Retina (tissue), 1 donor: ENCODE measurements at regions not wholly inside any gene's neighbourhood (a gene's known extent, or its start where the extent isn't known, plus 50 kb on each side); places are given as distances from the start of the nearest gene placed in this dataset.
"Not testable (repeated sequence)": the region's sequence is repeated elsewhere in the genome, so short reads cannot be mapped to it uniquely, and the experiment has no call there.

Source experiments
- DNase-seq: peaks from one replicate; pipeline ENCODE4 v3.0.0-alpha.2; 2016

DNA sequence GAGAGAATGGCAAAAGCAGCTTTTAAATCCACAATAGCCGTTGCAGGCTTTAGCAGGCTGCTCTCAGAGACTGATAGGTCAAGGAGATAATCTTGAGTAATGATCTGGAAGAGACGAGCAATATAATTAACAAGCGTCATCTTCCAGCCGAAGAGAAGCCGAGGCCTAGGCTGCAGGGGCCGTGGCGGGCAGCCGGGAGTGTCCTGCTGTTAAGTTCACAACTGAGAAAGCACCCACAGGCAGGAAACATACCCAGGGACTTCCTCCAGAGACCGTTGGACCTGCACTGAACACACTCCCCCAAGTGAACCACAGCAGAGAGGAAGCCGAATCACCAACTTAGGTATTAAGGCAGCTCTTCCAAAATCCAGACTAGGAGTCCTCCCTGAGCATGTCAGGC, 182.3 kb downstream of the IRX2 start:
- DNase-seq, result peak; percentile 65

DNA sequence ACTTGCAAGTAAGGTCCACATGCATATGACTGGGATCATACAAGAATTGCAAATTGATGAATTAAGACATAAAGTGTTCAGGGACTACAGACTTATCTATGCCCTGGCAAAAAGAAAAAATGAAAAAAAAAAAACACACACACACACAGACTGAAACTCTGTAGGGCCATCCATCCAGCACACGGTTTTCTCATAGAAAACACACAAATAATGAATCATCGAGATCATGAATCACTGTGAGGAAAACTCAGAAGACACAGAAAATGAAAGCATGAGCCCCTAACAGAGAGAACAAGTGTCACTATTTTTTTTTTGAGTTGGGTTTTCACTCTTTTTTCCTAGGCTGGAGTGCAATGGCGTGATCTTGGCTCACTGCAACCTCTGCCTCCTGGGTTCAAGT, 185.2 kb downstream of the IRX2 start:
- DNase-seq, result no peak

GRCh38 chr5:2565147-2565546, 186.3 kb downstream of the IRX2 start:
- no peak for DNase-seq

DNA sequence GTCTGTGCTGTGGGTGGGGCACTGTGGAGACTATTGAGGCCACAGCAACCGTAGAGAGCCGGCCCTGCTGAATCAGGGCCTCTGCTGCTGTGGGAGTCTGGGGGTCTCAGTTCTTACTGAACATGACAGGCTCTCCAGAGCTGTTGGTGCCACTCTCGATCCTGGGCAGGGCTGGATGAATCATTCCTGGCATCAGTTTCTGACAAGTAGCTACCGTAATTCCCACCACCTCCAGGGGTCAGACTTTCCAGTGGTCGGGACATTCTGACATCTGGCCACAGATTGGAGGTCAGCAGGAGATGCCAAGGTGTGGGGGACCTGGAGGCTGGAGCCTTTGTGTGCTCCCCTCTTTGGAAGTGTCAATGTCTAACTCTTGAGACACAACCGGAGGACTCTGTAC, 188.4 kb downstream of the IRX2 start:
- DNase-seq, result no peak

DNA sequence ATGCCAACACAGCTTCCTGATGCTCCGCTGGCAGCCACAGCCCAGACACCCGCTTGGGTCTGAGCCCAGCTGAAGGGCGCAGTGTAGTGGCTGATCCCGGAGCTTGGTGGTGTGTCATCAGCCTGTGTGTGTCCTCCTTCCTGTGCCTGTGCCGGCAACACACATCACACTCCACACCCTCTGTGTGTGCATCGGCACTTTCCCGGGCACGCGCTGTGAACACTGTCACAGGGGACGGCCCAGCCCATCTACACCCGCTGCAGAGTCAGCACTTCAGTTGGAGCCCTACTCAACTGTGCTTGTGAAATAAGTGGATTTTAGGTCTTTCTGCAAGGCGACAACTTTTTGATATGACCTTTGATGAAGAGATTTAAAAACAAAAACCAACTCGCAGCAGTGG, 189.4 kb downstream of the IRX2 start:
- DNase-seq, result no peak

- DNase-seq, result no peak
These were observed 191.0 kb downstream of the IRX2 start for GRCh38 chr5:2560435-2560834.

DNA sequence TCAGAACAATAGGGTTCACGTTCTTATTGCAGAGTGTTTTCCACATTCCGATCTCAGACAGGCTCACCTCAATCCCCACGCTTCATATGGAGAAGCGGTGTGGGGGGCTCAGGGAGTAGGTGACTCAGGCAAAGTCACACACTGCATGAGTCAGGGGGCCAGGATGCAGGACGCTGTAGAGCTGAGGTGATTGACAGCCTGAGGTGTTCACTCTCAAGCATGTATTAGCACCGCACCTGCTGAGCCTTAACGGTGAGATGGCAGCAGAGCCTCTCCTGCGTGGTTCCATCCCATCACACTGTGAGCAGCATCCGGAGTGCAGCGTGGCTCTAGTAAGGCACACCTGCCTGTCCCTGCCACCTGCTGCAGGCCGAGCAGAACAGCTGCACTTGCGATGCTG, 194.0 kb downstream of the IRX2 start:
- no peak for DNase-seq

DNA sequence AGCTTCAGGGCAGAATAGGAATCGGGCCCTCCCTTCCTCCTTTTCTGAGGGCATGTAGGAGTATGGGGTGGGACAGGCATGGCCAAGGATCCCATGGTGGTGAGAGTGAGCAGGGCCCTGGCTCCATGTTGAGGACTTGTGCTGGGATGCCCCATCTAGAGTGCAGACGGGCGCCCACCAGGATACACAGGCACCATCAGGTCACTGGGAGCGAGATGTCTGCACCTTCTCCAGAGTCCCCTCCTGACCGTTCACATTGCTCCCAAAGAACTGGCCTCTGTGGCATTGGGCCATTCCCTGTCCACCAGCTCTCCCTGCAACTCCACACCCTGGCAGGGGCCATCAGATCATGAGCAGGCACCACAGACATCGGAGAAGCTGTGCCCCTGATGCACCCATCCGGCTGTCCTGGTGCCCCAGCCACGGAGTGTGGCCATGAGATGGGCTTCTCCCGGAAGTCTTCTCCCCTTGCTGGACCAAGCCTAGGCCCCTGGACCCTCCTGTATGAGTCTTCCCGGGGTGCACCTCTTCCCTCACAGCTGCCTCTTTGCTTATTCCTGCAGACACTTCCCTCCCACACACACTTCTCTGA, 195.0 kb downstream of the IRX2 start:
- DNase-seq, result no peak

- no peak for DNase-seq
These were observed 197.9 kb downstream of the IRX2 start for GRCh38 chr5:2553611-2554010.

DNA sequence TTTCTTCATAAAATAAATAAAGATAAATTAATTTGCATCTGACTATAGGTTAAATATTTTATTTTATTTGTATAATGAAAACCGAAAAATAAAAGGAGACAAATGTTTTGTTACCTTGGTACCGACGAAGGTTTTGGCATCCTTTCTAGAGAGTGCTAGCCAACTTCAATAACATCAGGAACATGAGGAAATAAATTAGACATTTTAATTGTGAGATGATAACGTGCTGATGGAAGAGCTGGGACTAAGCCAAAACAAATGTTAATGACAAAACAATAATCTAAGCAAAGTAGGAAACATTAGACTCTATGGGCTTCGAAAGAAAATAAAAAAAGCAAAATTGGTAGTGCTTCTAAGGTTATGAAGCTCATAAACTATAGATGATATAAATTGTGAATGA, 201.0 kb downstream of the IRX2 start:
- no peak for DNase-seq

DNA sequence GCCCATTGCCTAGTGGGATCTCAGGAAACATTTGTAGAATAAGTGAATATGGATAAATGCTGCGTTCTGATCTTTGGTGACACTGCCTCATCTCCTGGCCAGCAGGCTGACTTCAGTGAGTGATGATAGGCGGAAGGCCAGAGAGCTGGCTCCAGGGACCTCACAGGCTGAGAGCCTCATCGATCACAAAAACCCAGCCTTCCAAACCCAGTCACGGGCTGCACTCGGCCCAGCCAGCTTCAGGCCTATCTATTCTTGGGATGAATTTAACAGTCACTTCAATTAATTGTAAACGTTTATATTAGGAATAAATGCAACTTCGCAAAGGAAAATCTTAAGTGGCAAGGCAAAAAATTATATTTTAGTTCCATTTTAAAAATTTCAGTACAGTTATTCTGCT, 201.6 kb downstream of the IRX2 start:
- DNase-seq, result no peak

DNA sequence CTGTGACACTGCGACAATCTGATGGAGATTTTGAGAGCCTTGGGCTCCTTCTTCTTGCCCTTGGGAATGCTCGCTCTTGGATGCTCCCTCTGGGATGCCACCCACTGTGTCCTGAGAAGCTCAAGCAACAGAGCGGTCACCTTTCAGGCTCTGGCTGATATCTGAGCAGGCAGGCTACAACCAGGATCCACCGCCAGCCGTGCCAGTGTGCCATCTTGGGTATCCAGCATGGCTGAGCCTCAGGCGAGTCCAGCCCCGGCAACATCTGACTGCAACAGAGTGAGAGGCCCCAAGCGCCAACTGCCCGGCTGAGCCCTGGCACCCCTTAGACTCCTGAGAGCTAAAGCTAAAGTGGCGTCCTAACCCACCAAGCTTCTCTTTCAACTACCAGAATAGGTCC, 202.1 kb downstream of the IRX2 start:
- no peak for DNase-seq

- no peak for DNase-seq
These were observed 204.5 kb downstream of the IRX2 start for GRCh38 chr5:2546938-2547337.

DNA sequence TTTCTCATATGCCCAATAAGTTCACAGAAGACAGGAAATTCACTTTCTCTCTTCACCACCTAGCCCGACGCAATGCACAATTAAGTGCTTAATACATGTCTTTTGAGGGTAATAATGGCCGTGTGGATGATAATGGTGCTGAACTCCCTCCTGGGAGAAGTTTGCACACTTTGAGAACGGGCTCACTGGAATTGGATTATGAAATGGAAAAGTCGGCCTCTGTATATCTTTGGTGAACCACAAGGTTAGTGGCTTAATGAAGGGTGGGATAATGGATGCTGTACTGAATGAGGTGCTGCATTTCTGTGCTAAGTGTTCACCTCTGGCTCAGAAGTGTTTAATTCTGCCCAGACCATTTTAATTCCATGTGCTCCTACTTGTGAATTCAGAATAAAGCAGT, 207.5 kb downstream of the IRX2 start:
- no peak for DNase-seq

DNA sequence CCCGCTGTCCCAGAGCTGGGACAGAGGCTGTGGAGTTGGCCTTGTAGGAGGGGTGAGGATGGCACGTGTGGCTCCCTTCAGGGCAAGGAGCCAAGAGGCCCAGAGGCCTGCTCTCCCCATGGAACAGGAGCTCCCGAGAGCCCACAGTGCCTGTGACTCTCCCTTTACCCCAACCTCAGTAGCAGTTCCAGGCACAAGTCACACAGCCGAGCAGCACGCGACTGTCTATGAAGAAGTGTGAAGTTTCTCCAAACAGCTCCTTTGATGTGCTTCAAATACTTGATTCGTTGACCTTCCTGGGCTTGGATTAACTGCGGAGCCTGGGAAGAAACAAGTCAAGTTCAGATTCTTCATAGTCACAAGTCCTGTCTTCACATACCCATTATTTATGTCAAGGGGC, 208.7 kb downstream of the IRX2 start:
- DNase-seq, result no peak

GRCh38 chr5:2542026-2542425, 209.5 kb downstream of the IRX2 start:
- no peak for DNase-seq

DNA sequence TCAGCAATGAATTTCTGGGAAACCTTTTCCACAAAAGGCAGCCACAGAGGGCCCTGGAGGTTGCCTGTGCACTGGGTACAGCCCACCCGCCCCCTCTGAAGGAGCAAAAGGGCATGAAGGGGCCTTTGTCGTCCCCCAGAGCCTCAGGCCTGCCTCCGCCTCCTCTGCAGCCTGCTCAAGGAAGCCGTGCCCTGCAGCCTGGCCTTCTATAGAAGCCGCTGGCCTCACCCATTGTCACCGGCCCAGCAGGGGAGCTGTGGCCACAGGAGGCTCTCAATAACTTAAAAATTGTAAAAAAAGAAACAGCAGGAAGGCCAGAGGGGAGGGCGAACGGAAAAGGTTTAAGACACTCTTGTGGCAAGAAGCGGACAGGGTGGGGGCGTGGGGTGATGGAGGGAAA, 213.3 kb downstream of the IRX2 start:
- DNase-seq, result no peak

GRCh38 chr5:2537378-2538145, 213.9 kb downstream of the IRX2 start:
- peak; percentile 76 for DNase-seq

DNA sequence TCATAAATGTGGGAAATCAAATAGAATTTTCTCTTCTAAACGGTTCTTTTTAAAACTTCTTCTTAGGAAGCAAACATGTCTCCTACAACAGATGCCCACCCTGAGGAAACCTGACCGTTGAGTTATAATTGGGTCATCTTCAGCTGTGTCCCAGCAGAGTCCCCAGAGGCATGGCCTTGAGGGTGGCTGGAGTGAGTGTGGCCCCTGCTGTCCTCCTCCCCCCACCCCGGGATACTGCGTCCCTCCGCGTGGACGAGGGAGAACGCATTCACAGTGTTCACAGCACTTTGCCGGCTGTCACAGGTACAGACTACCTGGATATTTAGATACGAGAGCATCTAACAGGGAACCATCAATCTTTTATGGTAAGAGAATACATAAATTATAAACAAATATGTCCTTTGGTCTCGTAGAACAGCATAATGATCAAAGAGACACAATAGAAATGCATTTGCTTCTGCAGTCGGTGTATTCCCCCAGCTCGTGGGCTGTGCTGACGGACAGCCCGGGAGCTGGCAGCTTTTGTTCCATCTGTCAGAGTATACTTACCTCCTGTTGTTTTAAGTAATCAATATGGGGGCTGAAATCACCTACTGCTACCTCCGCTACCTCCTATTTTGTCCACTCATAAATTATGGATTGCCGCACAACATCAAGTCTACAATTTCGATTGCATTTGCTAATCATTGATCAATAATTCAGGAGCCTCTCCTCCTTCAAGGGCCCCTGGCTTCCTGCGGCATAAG, 214.7 kb downstream of the IRX2 start:
- peak; percentile 78 for DNase-seq

- no peak for DNase-seq
These were observed 216.5 kb downstream of the IRX2 start for GRCh38 chr5:2534970-2535369.

- DNase-seq, result no peak
These were observed 217.2 kb downstream of the IRX2 start for GRCh38 chr5:2534251-2534650.

- DNase-seq, result not testable (repeated sequence)
These were observed 217.6 kb downstream of the IRX2 start for GRCh38 chr5:2533848-2534247.

DNA sequence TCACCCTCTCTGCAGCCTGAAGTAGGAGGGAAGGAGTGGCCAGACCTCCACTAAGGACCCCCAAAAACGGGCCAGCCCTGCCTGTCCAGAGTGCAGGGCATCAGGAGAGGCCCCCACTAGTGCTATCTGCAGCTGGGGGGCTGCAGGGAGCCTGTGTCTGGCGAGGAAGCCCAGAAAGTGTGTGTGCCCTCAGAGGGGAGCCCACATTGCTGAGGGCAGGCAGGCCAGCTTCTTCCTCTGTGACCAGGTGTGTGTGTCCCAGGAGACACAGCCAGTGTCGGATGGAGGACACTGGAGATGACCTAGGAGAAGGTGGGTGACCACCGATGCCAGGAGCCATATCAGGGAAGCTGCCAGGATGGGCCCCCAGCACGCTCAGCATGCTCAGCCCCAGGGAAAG, 218.7 kb downstream of the IRX2 start:
- no peak for DNase-seq

DNA sequence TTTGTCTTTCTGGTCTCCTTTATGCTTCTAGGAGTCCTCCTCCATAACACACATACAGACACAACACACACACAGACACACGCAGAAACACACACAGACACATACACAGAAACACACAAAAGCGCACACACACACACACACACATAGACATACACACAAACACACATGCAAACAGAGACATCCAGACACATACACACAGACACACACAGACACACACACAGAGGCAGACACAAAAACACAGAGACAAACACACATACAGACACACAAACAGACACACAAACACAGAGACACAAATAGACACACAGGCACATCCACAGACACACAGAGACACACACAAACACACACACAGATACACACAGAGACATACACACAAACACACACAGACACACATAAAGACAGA, 220.2 kb downstream of the IRX2 start:
- no peak for DNase-seq
